Calu3 (cell line): ENCODE measurements at regions not wholly inside any gene's neighbourhood (a gene's known extent, or its start where the extent isn't known, plus 50 kb on each side); places are given as distances from the start of the nearest gene placed in this dataset.

ENCODE experiments used
- BruUV-seq: library from RNA; stranded (reverse); fragments of 400-500 nt; replicated peaks from 2 replicates; lab custom pipeline; 2021; lab: Mats Ljungman, UMichigan
- CTCF ChIA-PET: fragments of 300-600 bp; sonication (Branson Sonifier 250); formaldehyde crosslinking; loops from one replicate; lab custom pipeline; 2022; ENCODE audit warnings: antibody characterized with exemption; lab: Charles Lee
- DNase-seq: peaks from one replicate; pipeline ENCODE4 v3.0.0; 2022
- H3K27ac Mint-ChIP-seq: one replicate; pipeline ENCODE4 v1.8.0; 2022; ENCODE audit warnings: mixed read lengths; ENCODE audit not compliant: unreplicated experiment
- H3K27me3 Mint-ChIP-seq: one replicate; pipeline ENCODE4 v1.8.0; 2022; ENCODE audit warnings: mixed read lengths; ENCODE audit not compliant: unreplicated experiment
- H3K36me3 Mint-ChIP-seq: one replicate; pipeline ENCODE4 v1.8.0; 2022; ENCODE audit warnings: mild to moderate bottlenecking, moderate library complexity, mixed read lengths; ENCODE audit not compliant: insufficient read depth, unreplicated experiment
- H3K4me1 Mint-ChIP-seq: one replicate; pipeline ENCODE4 v1.8.0; 2022; ENCODE audit warnings: mild to moderate bottlenecking, low read depth, mixed read lengths; ENCODE audit not compliant: unreplicated experiment
- H3K4me3 Mint-ChIP-seq: one replicate; pipeline ENCODE4 v1.8.0; 2022; ENCODE audit warnings: mild to moderate bottlenecking, low read depth, moderate library complexity, mixed read lengths; ENCODE audit not compliant: unreplicated experiment
- H3K9me3 Mint-ChIP-seq: one replicate; pipeline ENCODE4 v1.8.0; 2022; ENCODE audit warnings: low read depth, mixed read lengths; ENCODE audit not compliant: unreplicated experiment
- intact Hi-C: fragments of 100-400 bp; cut with micrococcal nuclease; formaldehyde crosslinking; loops from one replicate; pipeline ENCODE4 v1.10.0; 2022; ENCODE audit not compliant: unreplicated experiment
- TF ChIP-seq, protein P1 (sequence below): fragments of 200-600 bp; IDR thresholded peaks from one replicate; pipeline ENCODE4 v1.8.0; 2022; ENCODE audit warnings: antibody characterized with exemption; ENCODE audit not compliant: unreplicated experiment

DNA sequence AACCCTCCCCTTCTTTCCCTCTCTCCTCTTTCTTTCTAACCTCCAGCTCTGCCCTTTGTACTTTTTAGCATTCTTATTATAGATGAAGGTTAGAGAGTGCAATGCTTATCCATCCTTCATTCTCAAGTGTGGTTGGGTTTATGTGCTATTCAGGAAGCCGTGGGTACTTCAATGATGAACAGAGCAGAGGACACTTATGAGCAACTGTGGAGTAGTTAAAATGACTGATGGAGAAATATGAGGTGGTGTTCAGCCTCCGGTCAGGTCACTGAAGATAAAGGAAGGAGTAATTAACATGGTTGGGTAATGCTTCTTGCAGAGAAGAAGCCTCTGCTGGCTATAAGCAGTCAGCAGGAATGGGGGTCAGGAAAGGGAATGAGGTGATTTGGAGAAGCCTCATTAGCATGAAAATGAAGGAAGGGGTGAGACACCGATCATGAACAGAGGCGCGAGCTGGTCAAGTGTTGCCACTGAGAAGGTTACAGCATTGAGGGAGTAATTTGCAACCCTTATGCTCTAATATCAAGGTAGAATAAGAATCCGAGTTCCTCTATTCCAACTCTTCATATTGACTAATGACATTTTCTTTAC lies 174.7 kb downstream of the LPIN1 start:
- Mint-ChIP-seq H3K36me3 (no peaks in the 10 kb centered on the region), H3K4me1 (no peaks in the 10 kb centered on the region), H3K4me3 (no peak overlapping the region), H3K27me3 (peaks cover 44% of the 10 kb centered on the region), H3K9me3 (no peaks in the 10 kb centered on the region), H3K27ac (no peak overlapping the region)
- BruUV-seq: no TSS peak
- CTCF ChIA-PET: no interaction called here
- intact Hi-C loops: no loop called here
- DNase-seq: no peak
- TF ChIP-seq, protein P1, sequence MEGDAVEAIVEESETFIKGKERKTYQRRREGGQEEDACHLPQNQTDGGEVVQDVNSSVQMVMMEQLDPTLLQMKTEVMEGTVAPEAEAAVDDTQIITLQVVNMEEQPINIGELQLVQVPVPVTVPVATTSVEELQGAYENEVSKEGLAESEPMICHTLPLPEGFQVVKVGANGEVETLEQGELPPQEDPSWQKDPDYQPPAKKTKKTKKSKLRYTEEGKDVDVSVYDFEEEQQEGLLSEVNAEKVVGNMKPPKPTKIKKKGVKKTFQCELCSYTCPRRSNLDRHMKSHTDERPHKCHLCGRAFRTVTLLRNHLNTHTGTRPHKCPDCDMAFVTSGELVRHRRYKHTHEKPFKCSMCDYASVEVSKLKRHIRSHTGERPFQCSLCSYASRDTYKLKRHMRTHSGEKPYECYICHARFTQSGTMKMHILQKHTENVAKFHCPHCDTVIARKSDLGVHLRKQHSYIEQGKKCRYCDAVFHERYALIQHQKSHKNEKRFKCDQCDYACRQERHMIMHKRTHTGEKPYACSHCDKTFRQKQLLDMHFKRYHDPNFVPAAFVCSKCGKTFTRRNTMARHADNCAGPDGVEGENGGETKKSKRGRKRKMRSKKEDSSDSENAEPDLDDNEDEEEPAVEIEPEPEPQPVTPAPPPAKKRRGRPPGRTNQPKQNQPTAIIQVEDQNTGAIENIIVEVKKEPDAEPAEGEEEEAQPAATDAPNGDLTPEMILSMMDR: no peak

DNA sequence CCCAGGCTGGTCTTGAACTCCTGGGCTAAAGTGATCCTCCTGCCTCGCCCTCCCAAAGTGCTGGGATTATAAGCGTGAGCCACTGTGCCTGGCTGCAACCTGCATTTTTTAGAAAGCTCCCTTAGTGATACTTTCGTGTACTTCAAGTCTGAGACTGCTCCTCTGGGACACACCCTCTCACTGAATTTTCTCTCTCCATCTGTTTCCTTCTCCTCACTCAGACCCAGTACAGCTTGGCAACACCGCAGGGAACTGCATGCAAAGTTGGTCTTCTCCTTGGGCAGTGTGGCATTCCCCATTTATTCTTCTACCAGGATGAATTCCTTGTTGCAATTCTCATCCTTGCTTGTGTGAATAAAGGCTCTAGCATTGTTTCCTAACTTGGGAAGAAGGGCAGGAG lies 175.9 kb downstream of the LPIN1 start:
- TF ChIP-seq, protein P1: no peak
- Mint-ChIP-seq H3K9me3 (no peaks in the 10 kb centered on the region), H3K4me3 (no peak overlapping the region), H3K27ac (no peak overlapping the region), H3K27me3 (peaks cover 32% of the 10 kb centered on the region), H3K36me3 (no peaks in the 10 kb centered on the region), H3K4me1 (no peaks in the 10 kb centered on the region)
- intact Hi-C loops: no loop called here
- BruUV-seq: no TSS peak
- CTCF ChIA-PET: no interaction called here
- DNase-seq: no peak

DNA sequence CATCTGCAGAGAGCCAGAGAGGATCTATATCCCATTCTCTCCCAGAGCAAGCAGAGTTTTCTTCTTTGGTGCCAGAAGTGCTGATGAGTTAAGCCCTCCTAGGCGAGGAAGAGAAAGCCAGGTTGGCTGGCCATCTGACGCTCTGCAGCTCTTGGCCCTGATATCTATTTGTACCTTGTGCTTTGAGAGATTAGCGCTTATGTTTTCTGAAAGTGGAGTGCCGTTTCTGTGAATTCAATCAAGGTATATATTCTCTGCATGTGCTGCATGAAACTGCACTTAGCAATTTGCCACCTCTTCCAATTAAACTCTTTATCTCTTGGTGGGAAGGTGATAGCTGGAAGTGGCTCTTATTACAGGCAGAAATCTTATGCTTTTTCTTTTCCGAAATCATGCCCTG lies 177.5 kb downstream of the LPIN1 start:
- no peaks in the 10 kb centered on the region for H3K4me1 Mint-ChIP-seq
- no peaks in the 10 kb centered on the region for H3K9me3 Mint-ChIP-seq
- intact Hi-C loops: no loop called here
- no peak for DNase-seq
- no peak overlapping the region for H3K4me3 Mint-ChIP-seq
- CTCF ChIA-PET: interaction anchor here (0.6 kb wide), 1 partner anchor 24 kb away, joined by 4 read pairs; no protein-coding TSS in a partner anchor
- no TSS peak for BruUV-seq
- peaks cover 31% of the 10 kb centered on the region for H3K27me3 Mint-ChIP-seq
- no peaks in the 10 kb centered on the region for H3K36me3 Mint-ChIP-seq
- H3K27ac Mint-ChIP-seq: no peak overlapping the region
- TF ChIP-seq, protein P1: no peak

DNA sequence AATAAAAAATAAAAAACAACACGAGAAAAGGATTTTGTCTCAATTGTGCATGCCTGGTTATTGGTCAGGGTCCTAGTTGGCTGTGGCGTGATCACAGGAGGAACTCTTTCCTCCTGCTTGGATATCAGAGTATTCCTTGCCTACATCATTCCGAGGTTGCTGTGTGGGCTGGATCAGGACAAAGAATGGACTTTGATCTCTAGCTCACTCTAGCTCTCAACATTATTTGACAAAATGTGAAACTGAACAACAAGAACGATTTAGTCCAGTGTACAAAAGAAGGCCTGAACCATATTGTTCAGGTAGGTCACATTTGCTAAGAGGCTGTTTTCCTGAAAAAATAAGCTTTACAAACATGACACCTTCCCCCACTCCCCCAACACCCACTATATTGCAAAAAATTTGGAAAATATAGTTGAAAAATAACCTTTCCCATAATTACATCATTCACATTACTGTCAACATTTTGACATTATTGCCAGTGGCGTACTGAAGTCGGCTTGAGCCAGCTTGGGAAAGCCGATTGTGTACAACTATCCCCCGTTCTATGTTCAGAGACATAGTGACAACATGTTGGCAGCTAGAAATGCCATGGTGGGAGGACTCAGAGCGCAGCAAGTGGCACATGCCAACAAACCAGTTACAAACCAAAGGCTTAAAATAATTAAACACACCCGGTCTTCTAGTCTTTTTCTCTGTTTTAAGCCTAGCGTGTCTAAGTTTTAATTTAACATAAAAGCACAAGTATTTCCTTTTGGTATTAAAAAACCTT lies 179.0 kb downstream of the LPIN1 start:
- Mint-ChIP-seq H3K27me3 (peaks cover 25% of the 10 kb centered on the region), H3K36me3 (no peaks in the 10 kb centered on the region), H3K27ac (no peak overlapping the region), H3K9me3 (no peaks in the 10 kb centered on the region), H3K4me1 (no peaks in the 10 kb centered on the region), H3K4me3 (no peak overlapping the region)
- TF ChIP-seq, protein P1: no peak
- intact Hi-C loops: no loop called here
- CTCF ChIA-PET: no interaction called here
- BruUV-seq: no TSS peak
- DNase-seq: no peak
